ENCODE measurements at regions not wholly inside any gene's neighbourhood (a gene's known extent, or its start where the extent isn't known, plus 50 kb on each side); places are given as distances from the start of the nearest gene placed in this dataset.

DNA sequence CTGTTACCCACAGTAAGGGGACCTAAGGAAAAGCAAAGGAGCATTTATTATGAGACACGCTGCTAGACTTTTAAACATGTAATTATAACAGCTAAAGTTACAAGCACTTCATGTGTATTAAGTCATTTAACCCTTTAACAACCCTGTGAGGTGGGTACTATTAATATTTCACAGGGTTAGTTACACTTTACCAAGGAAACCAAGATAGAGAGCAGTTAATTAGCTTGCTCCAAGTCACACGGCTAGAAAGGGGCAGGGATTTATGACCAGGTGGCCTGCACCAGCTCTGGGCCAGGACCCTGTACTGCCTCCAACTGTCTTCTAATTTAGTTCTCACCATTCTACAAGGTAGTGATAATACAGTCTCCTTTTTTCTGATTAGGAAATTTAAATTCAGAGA lies 74.9 kb downstream of the RPL27A start (continued):
- TF ChIP-seq USF1 (IDR thresholded peaks at IDR 0.05; ENCODE audit: borderline replicate concordance, low read depth), result no peak
- TF ChIP-seq TEAD4 (IDR thresholded peaks at IDR 0.05; ENCODE audit: borderline replicate concordance, insufficient read depth), result no peak
- no peak for TF ChIP-seq RCOR1 (IDR thresholded peaks at IDR 0.05; ENCODE audit: low read length)

DNA sequence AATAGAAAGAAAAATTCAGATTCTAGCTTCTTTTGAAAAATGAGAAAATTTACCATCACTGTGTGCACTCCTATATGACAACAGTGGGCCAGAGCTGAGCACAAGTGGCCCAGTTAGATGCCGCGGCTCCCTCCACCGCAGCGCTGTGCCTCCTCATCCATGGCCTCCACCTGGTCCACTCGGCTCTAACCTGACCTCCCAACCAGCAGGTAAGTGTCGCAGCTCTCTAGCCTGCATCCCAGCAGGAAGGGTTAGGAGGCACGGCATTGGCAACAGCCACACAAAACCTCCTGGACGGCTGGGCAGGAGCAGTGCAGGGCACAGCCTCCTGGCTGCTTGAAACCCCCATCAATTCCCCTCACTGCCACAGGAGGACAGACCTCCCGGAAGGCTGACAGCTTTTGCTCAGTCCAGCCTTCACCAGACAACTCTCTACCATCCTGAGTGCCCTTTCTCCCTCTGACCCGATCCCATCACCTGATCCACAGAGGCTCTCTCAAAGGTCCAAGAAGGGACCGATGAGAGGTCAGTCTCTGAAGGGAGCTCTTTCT lies 76.1 kb downstream of the RPL27A start:
- Histone ChIP-seq H3K36me3 (replicated peaks in 1 of 2; ENCODE audit: control insufficient read depth in 1 of 2, insufficient read depth in 2 of 2, low read length in 1 of 2) (peaks cover 0 to 12% of the 10 kb centered on the region in 2 experiments), H3K9me2 (no peaks in the 10 kb centered on the region), H3K79me2 (ENCODE audit: insufficient read depth) (peaks cover 65% of the 10 kb centered on the region), H3K9ac (no peak overlapping the region), H3K27ac (ENCODE audit: low read depth in 2 of 2, low read length in 1 of 2) (no peak overlapping the region), H3K4me3 (ENCODE audit: low read depth in 2 of 2, low read length in 1 of 2) (no peak overlapping the region), H3K27me3 (ENCODE audit: insufficient read depth) (no peaks in the 10 kb centered on the region), H4K20me1 (ENCODE audit: insufficient read depth) (peaks cover 10% of the 10 kb centered on the region), H3F3A (replicated peaks; ENCODE audit: insufficient read depth) (peaks cover 24% of the 10 kb centered on the region), H3K4me2 (no peak overlapping the region), H3K9me3 (no peaks in the 10 kb centered on the region), H2AFZ (ENCODE audit: low read depth) (no peak overlapping the region), H3K4me1 (ENCODE audit: control insufficient read depth in 1 of 2, insufficient read depth in 2 of 2, low read depth in 1 of 2, low read length in 1 of 2) (peaks cover 0 to 16% of the 10 kb centered on the region in 2 experiments; a peak in 3 of 4 replicates)
- ChIA-PET POLR2A (no interaction called here), CTCF (no interaction called here)
- no peak for DNase-seq
- 100% methylated on average over 9 of the region's 11 CpGs for WGBS (ENCODE audit: low lambda C conversion rate)
- TF ChIP-seq FOXJ3 (CRISPR knock-in tag; IDR thresholded peaks at IDR 0.05) (no peak), EP300 (IDR thresholded peaks at IDR 0.05; ENCODE audit: borderline replicate concordance in 1 of 2, low read depth in 1 of 2, low read length in 1 of 2) (no peak), CHD2 (IDR thresholded peaks at IDR 0.05; ENCODE audit: low read length, partially characterized antibody) (no peak), MXI1 (IDR thresholded peaks at IDR 0.05; ENCODE audit: low read depth, low read length) (no peak)

DNA sequence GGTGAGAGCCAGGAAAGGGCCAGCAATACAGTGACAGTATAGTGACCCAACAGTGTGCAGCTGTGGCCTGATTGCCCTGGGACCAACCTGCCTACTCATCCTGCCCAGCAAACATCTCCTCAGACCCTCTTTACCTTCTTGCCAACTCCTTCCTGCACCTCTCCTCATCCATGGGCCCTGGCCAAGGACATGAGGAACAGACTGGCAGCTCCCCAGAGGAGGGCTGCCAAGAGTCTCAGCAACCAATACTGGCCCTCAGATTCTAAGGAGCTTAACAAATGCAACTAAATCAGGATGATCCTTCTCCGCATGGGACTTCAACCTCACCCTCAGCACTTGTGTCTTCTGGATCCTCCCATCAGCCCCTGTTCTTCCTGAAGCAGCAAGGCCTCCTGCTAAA lies 77.0 kb downstream of the RPL27A start:
- no peak for DNase-seq
- no peak overlapping the region for H3K9ac ChIP-seq
- POLR2A ChIA-PET, result no interaction called here
- H3K4me1 ChIP-seq (ENCODE audit: control insufficient read depth in 1 of 2, insufficient read depth in 2 of 2, low read depth in 1 of 2, low read length in 1 of 2), result peaks cover 0 to 16% of the 10 kb centered on the region in 2 experiments; a peak in 3 of 4 replicates
- H3K4me2 ChIP-seq, result no peak overlapping the region
- H3K27ac ChIP-seq (ENCODE audit: low read depth in 2 of 2, low read length in 1 of 2), result no peak overlapping the region
- H3K79me2 ChIP-seq (ENCODE audit: insufficient read depth), result peaks cover 67% of the 10 kb centered on the region
- peaks cover 18% of the 10 kb centered on the region for H3F3A ChIP-seq (replicated peaks; ENCODE audit: insufficient read depth)
- no peaks in the 10 kb centered on the region for H3K27me3 ChIP-seq (ENCODE audit: insufficient read depth)
- H3K9me3 ChIP-seq, result no peaks in the 10 kb centered on the region
- no CpG with 5 or more reads among the region's 1 CpG for WGBS (ENCODE audit: low lambda C conversion rate)
- CTCF ChIA-PET, result no interaction called here
- peaks cover 0 to 6% of the 10 kb centered on the region in 2 experiments for H3K36me3 ChIP-seq (replicated peaks in 1 of 2; ENCODE audit: control insufficient read depth in 1 of 2, insufficient read depth in 2 of 2, low read length in 1 of 2)
- H3K9me2 ChIP-seq, result no peaks in the 10 kb centered on the region
- H4K20me1 ChIP-seq (ENCODE audit: insufficient read depth), result peaks cover 10% of the 10 kb centered on the region
- H2AFZ ChIP-seq (ENCODE audit: low read depth), result no peak overlapping the region
- no peak for TF ChIP-seq CTCF (IDR thresholded peaks at IDR 0.05)
- no peak for TF ChIP-seq RFX5 (IDR thresholded peaks at IDR 0.05; ENCODE audit: low read length)
- TF ChIP-seq TCF12 (IDR thresholded peaks at IDR 0.05), result no peak
- no peak for TF ChIP-seq IRF3 (IDR thresholded peaks at IDR 0.05; ENCODE audit: low read depth, low read length)
- no peak for TF ChIP-seq ELF1 (IDR thresholded peaks at IDR 0.05)
- no peak for TF ChIP-seq FOSL2 (IDR thresholded peaks at IDR 0.05; ENCODE audit: borderline replicate concordance, low read depth)
- no peak for TF ChIP-seq NFIC (IDR thresholded peaks at IDR 0.05; ENCODE audit: borderline replicate concordance)
- TF ChIP-seq EP300 (IDR thresholded peaks at IDR 0.05; ENCODE audit: borderline replicate concordance in 1 of 2, low read depth in 1 of 2, low read length in 1 of 2), result no peak
- no peak for TF ChIP-seq MXI1 (IDR thresholded peaks at IDR 0.05; ENCODE audit: low read depth, low read length)
- TF ChIP-seq CHD2 (IDR thresholded peaks at IDR 0.05; ENCODE audit: low read length, partially characterized antibody), result no peak
- no peak for TF ChIP-seq ZBTB33 (IDR thresholded peaks at IDR 0.05; ENCODE audit: borderline replicate concordance, low read depth)
- TF ChIP-seq GABPA (IDR thresholded peaks at IDR 0.05; ENCODE audit: low read depth), result no peak
- no peak for TF ChIP-seq USF1 (IDR thresholded peaks at IDR 0.05; ENCODE audit: borderline replicate concordance, low read depth)
- TF ChIP-seq MAX (IDR thresholded peaks at IDR 0.05; ENCODE audit: low read depth), result no peak
- TF ChIP-seq RAD21 (IDR thresholded peaks at IDR 0.05; ENCODE audit: low read length), result no peak
- TF ChIP-seq GATA2 (CRISPR knock-in tag; IDR thresholded peaks at IDR 0.05), result no peak
- H3K4me3 ChIP-seq (ENCODE audit: low read depth in 2 of 2, low read length in 1 of 2), result no peak overlapping the region
